GM19438 (cell line): ENCODE measurements at regions not wholly inside any gene's neighbourhood (a gene's known extent, or its start where the extent isn't known, plus 50 kb on each side); places are given as distances from the start of the nearest gene placed in this dataset.
A peak's percentile ranks its signal among the peaks of the same experiment; 100 is the strongest.
"Not testable (repeated sequence)": the region's sequence is repeated elsewhere in the genome, so short reads cannot be mapped to it uniquely, and the experiment has no call there.

Experiments
- ATAC-seq: cut with Tn5 transposase; IDR thresholded peaks from one replicate; pipeline ENCODE4 v1.9.1; 2021; ENCODE audit warnings: low read depth; ENCODE audit not compliant: unreplicated experiment

GRCh38 chr4:123624959-123625358 lies 228.4 kb downstream of the SPRY1 start:
- ATAC-seq = peak; percentile 63

- no peak for ATAC-seq
Observed at GRCh38 chr4:123628288-123628687, 231.7 kb downstream of the SPRY1 start.

DNA sequence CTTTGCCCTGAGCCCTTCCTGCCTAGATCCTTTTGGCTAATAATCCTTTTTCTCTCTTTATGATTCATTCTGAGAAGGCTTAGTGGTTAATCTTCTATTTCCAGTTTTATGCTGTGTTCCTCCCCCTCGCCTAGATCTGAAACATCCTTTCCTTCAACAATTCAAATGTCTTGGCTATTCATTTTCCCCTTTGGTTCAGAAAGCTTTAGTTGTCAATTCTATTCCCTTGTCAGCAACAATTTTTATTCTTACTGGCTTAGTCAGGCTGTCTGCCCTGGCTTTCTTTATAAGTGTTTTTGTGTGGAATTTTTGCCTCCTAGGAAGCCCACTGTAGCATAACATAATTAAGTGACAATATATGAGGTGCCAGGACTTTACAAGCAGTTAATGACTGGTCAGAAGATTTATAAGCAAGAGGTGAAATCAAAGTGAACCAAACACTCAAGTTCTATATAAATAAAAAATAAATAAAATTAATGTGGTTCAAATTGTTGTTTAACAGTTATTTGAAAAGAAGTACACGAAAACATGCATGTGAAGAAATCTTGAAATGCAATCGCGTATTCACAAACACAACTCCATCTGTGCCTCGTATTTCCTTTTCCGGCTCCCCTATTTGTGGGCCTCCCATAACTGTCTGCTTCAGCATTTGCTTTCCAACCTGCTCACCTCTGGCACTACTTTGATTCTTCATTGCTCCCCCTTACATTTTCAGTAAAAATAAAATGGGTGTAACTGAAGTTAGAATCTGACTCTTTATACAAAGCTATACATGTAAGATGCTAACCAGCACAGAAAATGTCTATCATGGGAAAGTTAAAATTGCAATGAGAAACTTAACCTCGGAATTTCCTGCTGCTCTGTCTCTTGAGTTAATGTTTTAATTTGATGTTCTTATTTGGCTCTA lies 235.4 kb downstream of the SPRY1 start:
- ATAC-seq = no peak

DNA sequence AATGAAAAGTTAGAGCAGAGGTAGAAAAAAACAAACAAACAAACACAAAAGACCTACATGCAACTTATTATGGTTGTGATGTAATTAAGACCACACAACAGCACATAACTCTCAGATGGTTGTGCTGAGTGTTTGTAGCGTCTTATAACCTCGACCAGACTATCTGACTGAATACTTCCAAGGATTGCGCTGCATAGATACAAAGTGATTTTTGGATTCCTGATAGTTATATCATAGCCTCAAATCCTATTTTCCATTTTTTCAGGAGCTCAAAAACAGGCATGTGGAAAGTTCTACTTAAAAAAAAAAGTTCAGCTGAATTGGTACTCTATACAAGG lies 236.1 kb downstream of the SPRY1 start:
- ATAC-seq = no peak

DNA sequence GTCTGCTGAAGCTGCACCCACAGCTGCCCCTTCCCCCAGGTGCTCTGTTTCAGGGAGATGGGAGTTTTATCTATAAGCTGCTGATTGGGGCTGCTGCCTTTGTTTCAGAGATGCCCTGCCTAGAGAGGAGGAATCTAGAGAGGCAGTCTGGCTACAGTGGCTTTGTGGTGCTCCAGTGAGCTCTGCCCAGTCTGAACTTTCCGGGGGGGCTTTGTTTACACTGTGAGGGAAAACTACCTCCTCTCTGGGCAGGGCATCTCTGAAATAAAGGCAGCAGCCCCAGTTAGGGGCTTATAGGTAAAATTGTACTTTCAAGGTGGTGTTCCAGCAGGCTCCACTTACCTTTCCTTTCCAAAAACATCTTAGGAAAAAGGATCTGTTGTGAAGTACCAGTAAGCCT lies 242.2 kb downstream of the SPRY1 start:
- ATAC-seq = no peak

GRCh38 chr4:123640271-123640670 lies 243.7 kb downstream of the SPRY1 start:
- ATAC-seq = no peak

GRCh38 chr4:123640824-123641223 lies 244.2 kb downstream of the SPRY1 start:
- ATAC-seq = no peak

- ATAC-seq = no peak
Observed at GRCh38 chr4:123643691-123644090, 247.1 kb downstream of the SPRY1 start.

- peak; percentile 70 for ATAC-seq
Observed at GRCh38 chr4:123649250-123649644, 252.7 kb downstream of the SPRY1 start.

- peak; percentile 39 for ATAC-seq
Observed at GRCh38 chr4:123649645-123650391, 253.2 kb downstream of the SPRY1 start.

GRCh38 chr4:123651066-123651465 lies 254.5 kb downstream of the SPRY1 start:
- ATAC-seq = no peak

DNA sequence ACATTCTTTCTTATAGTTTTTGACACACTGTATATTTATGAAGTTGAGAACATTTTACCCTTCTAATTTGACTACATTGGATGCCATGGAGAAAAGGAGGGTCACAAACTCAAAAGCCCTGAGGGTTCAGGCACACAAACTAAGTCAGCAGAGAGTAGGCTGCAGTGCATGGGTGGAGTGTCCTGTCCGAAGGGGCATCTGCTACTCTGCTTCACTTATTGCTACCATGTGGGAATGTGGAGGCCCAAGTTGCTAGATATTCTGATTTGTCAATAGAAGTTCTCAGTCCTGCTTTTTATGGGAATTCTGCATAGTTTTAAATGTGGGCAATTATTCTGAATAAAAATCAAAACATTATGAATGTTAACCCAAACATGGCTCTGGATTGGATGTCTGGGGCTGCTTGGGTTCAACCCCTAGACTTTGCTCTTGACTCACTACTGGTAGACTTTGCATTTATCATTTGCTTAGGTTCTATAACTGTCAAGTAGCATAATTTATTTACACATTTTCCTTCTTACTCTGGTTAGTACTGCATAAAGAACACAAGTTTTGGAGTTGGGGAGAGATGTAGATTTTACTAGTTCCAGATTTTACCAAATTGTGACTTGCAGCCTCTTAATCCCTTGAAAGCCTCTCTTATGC lies 255.1 kb downstream of the SPRY1 start:
- ATAC-seq = no peak

DNA sequence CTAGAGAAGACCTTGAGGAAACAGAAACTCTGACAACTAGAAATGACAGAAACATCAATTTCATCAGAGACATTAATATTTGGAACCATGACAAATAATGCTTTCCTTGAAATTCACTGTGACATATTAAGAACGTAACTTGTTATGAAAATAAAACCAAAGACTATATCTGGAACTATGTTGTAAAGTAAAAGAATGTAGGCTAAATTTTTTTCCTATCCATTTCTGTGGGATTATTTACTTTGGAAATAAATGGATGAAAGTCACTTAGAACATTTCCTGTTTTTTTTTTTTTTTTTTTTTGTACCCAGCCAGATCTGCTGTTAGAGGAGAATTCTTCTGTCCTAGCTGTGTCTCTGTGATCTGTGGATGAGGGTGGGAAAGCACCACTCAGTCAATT lies 255.9 kb downstream of the SPRY1 start:
- ATAC-seq = no peak

DNA sequence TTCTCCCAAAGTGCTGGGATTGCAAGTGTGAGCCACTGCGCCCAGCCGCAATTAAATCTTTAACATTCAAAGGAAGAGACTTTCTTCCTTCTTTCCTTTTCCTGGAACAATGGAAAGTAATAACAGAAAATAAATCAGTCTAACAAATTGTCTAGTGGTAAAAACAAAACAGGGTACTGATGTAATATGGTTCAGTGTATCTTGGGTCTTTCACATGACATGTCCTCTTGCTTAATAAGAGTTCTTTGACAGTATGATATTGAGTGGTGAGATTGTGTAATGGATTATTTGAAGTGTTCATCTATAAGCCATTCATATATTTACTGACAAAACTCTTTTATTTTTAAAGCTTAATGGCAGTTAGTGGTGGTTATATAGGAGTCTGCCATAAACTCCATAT lies 256.6 kb downstream of the SPRY1 start:
- no peak for ATAC-seq

GRCh38 chr4:123656746-123657294 lies 260.2 kb downstream of the SPRY1 start:
- not testable (repeated sequence) for ATAC-seq

DNA sequence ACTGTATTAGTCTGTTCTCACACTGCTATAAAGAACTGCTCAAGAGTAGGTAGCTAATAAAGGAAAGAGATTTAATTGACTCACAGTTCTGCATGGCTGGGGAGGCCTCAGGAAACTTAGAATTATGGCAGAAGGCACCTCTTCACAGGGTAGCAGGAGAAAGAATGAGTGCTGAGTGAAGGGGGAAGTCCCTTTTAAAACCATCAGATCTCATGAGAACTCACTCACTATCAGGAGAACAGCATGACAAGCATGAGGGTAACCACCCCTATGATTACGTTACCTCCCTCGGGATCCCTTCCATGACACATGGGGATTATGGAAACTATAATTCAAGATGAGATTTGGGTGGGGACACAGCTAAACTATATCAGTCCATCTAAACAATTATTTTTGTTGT lies 261.0 kb downstream of the SPRY1 start:
- not testable (repeated sequence) for ATAC-seq

GRCh38 chr4:123659262-123659661 lies 262.7 kb downstream of the SPRY1 start:
- ATAC-seq = no peak

GRCh38 chr4:123659730-123660129 lies 263.1 kb downstream of the SPRY1 start:
- no peak for ATAC-seq

DNA sequence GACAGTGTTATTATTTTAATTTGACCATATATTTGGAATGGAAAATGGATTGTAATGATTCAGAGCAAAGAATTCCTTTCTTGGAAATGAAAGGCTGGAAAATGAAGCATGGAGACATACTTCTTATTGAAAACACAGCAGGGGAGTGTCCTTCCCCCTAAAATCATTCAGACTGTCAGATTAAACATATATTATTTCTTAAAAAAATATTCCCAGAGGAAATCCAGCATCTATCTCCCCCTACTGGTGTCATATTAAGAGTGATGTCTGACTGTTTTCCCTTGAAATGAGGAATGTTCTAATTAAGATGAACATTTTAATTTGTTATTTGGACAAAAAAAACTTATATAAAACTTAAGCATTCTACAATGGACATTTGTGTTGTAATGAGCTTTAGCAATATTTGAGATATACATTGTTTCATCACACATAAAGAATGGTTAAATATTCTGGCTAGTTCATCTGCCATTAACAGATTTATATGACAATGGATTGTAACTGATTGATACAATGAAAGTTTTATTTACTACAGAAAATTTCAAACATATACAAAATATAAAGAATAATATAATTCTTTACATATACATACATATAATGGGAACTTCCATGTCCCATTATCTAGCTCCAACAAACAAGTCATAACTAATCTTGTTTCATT lies 264.6 kb downstream of the SPRY1 start:
- no peak for ATAC-seq

GRCh38 chr4:123662827-123663226 lies 266.2 kb downstream of the SPRY1 start:
- no peak for ATAC-seq

GRCh38 chr4:123666486-123666885 lies 269.9 kb downstream of the SPRY1 start:
- no peak for ATAC-seq
